ENCODE measurements at regions not wholly inside any gene's neighbourhood (a gene's known extent, or its start where the extent isn't known, plus 50 kb on each side); places are given as distances from the start of the nearest gene placed in this dataset.

DNA sequence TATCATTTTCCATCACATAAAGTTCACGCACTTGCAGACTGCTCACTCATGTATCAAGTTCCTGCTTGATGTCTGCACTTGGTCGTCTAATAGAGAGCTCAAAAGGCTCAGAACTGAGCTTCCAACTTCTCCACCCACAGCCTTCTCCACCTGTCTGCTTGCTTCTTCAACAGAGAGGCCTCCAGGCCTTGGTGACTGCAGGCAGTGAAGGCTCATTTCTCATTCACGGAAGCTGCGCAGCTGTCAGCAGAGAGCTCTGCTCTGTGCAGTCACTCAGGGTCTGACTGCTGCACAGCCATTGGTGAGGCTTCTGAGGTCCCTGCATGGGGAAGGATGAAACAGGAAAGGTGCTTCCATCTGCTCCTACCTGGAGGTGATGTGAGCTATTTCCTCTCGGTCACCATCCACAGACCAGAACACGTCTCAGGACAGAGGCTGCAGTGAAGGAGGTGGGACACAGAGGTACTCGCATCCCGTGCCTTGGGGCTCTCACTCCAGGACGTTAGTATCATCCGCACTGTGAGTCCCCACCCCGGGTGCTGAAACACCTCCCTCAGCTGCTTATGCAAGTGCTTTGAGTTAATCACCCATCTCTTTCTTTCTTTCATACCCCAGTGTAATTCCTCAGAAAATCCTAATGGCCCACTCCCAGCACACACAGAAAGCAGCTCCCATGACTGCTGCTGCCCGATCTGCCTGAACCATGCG lies 126.2 kb downstream of the TMEM18 start:
- DNase-seq (ENCODE audit: low read depth in 2 of 2) = no peak

GRCh38 chr2:545711-546650 lies 131.2 kb downstream of the TMEM18 start:
- DNase-seq (ENCODE audit: low read depth in 2 of 2) = no peak

DNA sequence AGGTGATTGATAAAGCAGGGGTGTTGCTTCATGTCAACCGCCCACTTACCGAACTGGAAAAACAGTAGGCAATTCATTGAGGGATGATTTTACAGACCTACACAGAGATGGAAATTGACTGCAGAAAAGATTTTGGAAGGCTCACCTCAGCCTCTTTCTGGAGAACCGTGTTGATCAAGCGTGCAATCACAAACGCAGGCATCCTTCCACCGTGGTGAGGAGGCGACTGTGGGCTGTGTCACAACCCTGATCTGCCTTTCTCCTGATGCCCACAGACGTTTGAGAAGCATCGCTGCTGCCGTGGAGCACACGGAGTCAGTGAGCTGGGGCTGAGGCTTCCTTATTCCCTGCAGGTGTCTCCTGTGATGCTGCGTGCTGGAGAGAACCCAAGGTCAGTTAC lies 132.0 kb downstream of the TMEM18 start:
- DNase-seq (ENCODE audit: low read depth in 2 of 2) = no peak

DNA sequence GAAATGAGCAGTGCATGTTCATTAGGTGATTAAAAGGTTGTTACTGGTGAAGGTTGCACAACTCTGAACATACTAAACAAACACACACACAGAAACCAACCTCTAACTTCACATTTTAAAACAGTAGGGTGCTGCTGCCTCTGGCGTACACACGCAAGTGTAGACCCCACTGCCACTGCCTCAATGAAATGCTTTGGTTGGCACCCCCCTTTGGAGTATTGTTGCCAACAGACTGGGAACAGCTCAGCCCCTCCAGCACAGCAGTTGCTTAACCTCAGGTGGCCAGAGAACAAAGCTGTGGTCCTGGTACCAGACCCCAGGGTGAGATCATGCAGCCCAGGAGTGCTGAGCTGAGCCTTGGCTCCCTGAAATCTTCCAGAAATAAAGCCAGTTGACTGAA lies 138.6 kb downstream of the TMEM18 start:
- DNase-seq (ENCODE audit: low read depth in 2 of 2) = no peak

GRCh38 chr2:535222-535621 lies 142.0 kb downstream of the TMEM18 start:
- no peak for DNase-seq (ENCODE audit: low read depth in 2 of 2)

DNA sequence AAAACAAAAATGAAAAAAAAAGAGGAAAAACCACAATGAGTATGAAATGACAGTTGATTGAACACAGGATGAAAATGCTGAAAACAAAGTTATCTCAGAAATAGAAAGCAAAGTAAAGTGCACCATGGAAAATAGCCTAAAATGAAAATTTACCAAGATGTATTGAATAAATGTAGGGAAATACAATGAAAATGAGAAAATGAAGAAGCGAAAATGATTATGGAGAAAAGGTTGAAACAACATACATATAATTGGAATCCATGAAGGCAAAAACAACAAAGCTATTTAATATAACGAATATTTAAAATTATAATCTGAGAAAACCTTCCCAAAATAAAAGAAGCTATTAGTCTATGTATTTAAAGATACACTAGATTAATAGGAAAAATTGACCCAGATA lies 147.4 kb downstream of the TMEM18 start:
- DNase-seq (ENCODE audit: low read depth in 2 of 2) = no peak

DNA sequence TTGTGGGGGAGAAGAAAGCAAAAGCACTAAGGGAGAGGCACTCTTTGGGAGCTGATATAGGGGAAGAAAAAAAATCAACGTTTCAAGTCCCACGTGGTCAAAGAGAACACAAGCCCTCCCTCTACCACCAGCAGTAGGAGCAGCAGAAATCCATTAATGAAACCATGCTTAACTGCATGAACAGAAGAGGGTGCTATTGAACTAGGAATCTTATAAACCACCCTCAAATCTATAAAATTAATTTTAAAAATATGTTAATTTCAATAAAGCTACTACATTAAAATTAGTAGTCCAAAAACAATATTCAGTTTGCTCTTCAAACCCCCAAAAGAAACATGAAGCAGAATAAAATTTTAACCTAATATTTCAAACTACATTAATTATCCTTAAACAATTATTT lies 147.8 kb downstream of the TMEM18 start:
- no peak for DNase-seq (ENCODE audit: low read depth in 2 of 2)

GRCh38 chr2:527581-527980 lies 149.6 kb downstream of the TMEM18 start:
- no peak for DNase-seq (ENCODE audit: low read depth in 2 of 2)

DNA sequence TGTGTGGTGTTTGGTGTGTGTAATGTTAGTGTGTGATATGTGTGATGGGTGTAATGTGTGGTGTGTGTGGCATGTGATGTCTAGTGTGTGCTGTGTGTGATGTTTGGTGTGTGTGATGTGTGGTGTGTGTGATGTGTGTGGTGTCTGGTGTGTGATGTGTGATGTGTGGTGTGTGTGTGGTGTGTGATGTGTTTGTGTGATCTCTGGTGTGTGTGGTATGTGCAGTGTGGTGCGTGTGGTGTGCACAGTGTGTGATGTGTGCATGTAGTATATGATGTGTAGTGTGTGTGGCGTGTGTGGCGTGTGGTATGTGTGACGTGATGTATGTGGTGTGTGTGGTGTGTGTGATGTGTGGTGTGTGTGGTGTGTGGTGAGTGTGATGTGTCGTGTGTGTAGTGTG lies 150.3 kb downstream of the TMEM18 start:
- no peak for DNase-seq (ENCODE audit: low read depth in 2 of 2)

- DNase-seq (ENCODE audit: low read depth in 2 of 2) = no peak
Measured at GRCh38 chr2:525611-526010, 151.6 kb downstream of the TMEM18 start.

DNA sequence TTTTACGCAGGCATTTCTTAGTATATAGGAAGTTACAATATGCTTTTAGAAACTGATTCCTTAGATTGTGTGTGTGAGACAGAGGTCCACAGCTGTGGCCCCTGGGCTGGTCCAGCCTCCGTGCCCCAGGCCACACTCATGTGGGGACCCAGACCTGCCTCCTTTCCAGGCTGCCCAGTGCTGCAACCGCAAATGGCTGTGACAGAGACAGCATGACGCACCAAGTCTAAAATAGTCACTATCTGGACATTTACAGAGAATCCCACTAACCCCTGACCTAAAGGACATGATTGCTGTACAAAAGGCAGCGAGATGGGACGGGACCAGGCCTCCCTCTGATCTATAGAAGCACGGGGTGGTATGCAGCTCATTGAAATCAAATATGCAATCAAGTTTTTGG lies 152.2 kb downstream of the TMEM18 start:
- DNase-seq (ENCODE audit: low read depth in 2 of 2) = no peak

DNA sequence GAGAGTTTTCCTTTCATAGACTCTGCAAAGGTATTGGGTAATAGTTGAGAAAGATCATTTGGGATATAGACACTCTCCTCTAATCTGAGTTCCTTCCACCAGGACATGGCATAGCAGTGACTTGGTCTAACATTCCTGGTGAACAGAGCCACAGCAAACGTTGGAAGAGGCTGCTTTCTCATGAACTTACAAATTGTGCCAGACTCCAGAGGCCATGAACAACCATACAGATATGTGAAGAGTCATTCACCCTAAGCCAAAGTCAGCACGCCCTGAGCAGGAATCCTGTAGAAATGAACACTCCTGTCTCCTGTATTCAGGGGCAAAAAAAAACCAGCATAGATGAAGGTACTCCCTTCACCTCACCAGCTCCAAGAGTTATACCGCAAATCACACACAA lies 152.8 kb downstream of the TMEM18 start:
- no peak for DNase-seq (ENCODE audit: low read depth in 2 of 2)

GRCh38 chr2:523698-524270 lies 153.4 kb downstream of the TMEM18 start:
- DNase-seq (ENCODE audit: low read depth in 2 of 2) = no peak

DNA sequence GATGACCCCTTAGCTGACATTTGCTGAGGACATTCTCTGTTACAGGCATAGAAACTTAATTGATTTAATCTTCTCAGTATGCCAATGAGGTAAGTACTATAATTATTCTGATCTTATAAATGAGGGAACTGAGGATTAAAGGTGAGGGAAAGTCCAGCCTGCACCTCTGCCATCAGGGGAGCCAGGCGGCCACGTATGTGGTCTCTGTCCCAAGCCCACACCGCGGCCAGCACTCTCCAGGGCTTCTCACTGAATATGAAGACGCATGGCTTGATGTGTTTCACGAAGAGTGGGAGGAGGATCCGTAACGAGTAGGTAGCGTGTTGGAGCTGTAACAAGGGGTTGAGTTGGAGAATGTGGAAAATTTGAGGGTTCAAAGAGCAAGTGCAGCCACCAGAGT lies 154.4 kb downstream of the TMEM18 start:
- no peak for DNase-seq (ENCODE audit: low read depth in 2 of 2)

GRCh38 chr2:521853-522530 lies 155.2 kb downstream of the TMEM18 start:
- DNase-seq (ENCODE audit: low read depth in 2 of 2) = no peak

- DNase-seq (ENCODE audit: low read depth in 2 of 2) = no peak
Measured at GRCh38 chr2:520663-521340, 156.4 kb downstream of the TMEM18 start.

- no peak for DNase-seq (ENCODE audit: low read depth in 2 of 2)
Measured at GRCh38 chr2:516944-517343, 160.3 kb downstream of the TMEM18 start.

- DNase-seq (ENCODE audit: low read depth in 2 of 2) = no peak
Measured at GRCh38 chr2:516131-516530, 161.1 kb downstream of the TMEM18 start.

DNA sequence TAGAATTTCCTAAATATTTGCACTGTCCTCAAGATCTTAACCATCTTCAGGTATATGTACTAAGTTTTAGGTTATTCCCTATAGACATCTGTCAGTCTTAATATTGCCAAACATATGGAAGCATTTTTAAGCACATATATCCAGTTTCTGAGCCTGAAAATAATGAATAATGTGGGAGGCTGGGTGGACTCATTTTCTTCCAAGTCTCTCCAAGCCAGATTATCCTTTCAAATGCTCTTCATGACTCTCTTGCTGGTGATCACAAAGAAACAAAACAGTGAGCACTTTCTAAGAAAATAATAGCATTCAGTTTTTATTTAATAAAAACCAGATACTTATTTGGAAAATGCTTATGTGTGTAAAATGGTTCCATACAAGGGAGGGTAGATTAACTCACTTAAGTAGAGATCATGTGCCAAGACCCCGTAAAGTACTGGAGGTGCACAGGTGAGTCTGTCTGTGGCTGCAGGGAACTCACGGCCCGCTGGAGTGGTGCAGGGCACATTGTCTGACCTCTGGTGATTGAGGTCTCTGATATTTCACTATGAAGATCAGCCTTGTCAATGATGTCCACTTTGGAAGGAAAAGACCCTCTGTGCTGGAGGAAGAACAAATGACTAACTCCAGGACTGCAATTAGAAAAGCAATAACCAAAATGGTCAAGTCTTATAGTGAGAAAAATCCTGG lies 161.6 kb downstream of the TMEM18 start:
- no peak for DNase-seq (ENCODE audit: low read depth in 2 of 2)

DNA sequence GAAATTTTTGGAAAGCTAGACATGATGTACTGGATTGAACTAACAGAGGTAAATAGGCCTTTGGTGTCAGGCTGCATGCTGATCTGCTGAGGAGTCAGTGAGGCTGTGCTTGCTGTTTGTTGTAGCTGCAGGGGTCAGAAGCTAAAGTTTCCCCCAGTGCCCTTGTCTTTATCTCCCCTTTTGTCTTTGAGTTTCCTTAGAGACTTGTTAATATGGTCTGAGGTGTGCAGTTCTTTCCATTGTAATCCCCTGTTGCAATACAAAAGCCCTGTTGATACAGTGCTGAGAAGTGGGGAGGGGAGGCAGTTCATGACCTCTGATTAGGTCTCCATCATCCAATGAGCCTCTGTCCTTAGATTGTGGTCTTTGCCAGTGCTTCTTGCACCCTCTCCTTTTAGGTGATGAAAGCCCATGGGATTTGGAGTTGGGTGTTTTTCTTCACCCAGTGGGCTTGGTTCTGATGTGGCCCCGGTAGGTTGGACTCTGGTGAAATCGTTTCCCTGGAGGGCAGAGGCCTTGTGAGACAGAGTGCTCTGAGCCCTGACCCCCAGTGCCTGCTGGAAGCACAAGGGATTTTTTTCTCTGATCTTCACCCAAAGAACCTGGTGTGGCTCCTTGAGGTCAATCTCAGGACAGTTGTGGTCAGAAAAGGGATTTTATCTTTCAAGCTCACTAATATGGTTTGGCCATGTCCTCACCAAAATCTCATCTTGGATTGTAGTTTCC lies 163.1 kb downstream of the TMEM18 start:
- no peak for DNase-seq (ENCODE audit: low read depth in 2 of 2)

All from stimulated activated CD4-positive, alpha-beta T cell treated with anti-CD3 and anti-CD28 coated beads, Interleukin-1b, Interleukin-23, amount 100 ng/mL, for 1 hour (primary cell).